GM23338 (cell line): ENCODE measurements at regions not wholly inside any gene's neighbourhood (a gene's known extent, or its start where the extent isn't known, plus 50 kb on each side); places are given as distances from the start of the nearest gene placed in this dataset.

Experiments
- CTCF ChIP-seq, 2 experiments: fragments of 200-600 bp in 1 of 2; sonication (generic) in 1 of 2; conservative IDR thresholded peaks; 2 replicates each; pipeline versions ENCODE4 v1.5.1 to v1.6.1; 2016 to 2017; ENCODE audit warnings: antibody characterized with exemption in 2 of 2, low read depth in 2 of 2, mild to moderate bottlenecking in 2 of 2, moderate library complexity in 1 of 2
- ETS1 ChIP-seq: IDR thresholded peaks from 2 replicates; pipeline ENCODE4 v1.6.1; 2016; ENCODE audit warnings: antibody characterized with exemption
- JUNB ChIP-seq: IDR thresholded peaks from one replicate; pipeline ENCODE4 v1.6.1; 2016; ENCODE audit warnings: antibody characterized with exemption; ENCODE audit not compliant: unreplicated experiment
- POLR2AphosphoS5 ChIP-seq: IDR thresholded peaks from 2 replicates; pipeline ENCODE4 v1.6.1; 2016; ENCODE audit warnings: antibody characterized with exemption, low read depth
- REST ChIP-seq: IDR thresholded peaks from one replicate; pipeline ENCODE4 v1.6.1; 2018; ENCODE audit warnings: antibody characterized with exemption; ENCODE audit not compliant: unreplicated experiment

GRCh38 chr1:3959361-3959760 is 59.3 kb upstream of the C1orf174 start:
- TF ChIP-seq REST (no peak), CTCF (conservative IDR thresholded peaks at IDR 0.05; ENCODE audit: low read depth in 2 of 2) (no peak), POLR2AphosphoS5 (no peak), ETS1 (no peak), JUNB (no peak)
